Tibial artery (tissue), 4 donors: ENCODE measurements at regions not wholly inside any gene's neighbourhood (a gene's known extent, or its start where the extent isn't known, plus 50 kb on each side); places are given as distances from the start of the nearest gene placed in this dataset.
"Not testable (repeated sequence)": the region's sequence is repeated elsewhere in the genome, so short reads cannot be mapped to it uniquely, and the experiment has no call there.

Experiments used
- DNase-seq, 2 donors: peaks; one replicate each; pipeline ENCODE4 v3.0.0-alpha.2; 2019
- H3K27ac ChIP-seq, 2 donors: fragments of 200-600 bp; sonication (generic) in 1 of 2; 1 replicate in 1 of 2; 2 replicates in 1 of 2; pipeline ENCODE4 v1.5.1; 2018 to 2019; ENCODE audit warnings: mild to moderate bottlenecking in 1 of 2
- H3K27me3 ChIP-seq, 2 donors: fragments of 200-600 bp; sonication (generic) in 1 of 2; one replicate each; pipeline versions ENCODE4 v1.5.1 to v1.6.0; 2016 to 2019
- H3K36me3 ChIP-seq, 3 donors: fragments of 200-600 bp; sonication (generic) in 2 of 3; one replicate each; pipeline ENCODE4 v1.5.1; 2016 to 2019; ENCODE audit warnings: mild to moderate bottlenecking in 2 of 3
- H3K4me1 ChIP-seq, 4 donors: fragments of 200-600 bp; sonication (generic) in 2 of 4; 1 replicate in 3 of 4; 2 replicates in 1 of 4; pipeline ENCODE4 v1.5.1; 2016 to 2019
- H3K4me3 ChIP-seq, 2 donors: fragments of 200-600 bp; sonication (generic) in 1 of 2; 1 replicate in 1 of 2; 2 replicates in 1 of 2; pipeline ENCODE4 v1.5.1; 2018 to 2019; ENCODE audit warnings: mild to moderate bottlenecking in 2 of 2
- H3K9me3 ChIP-seq, 3 donors: fragments of 200-600 bp; sonication (generic) in 1 of 3; one replicate each; pipeline ENCODE4 v1.5.1; 2016 to 2019
- intact Hi-C: fragments of 100-400 bp; cut with DNase I; formaldehyde crosslinking; loops from one replicate; pipeline ENCODE4 v1.15.0; 2023; ENCODE audit warnings: low total_unique reads
- TF ChIP-seq, protein P1 (sequence below), 2 experiments: fragments of 200-600 bp in 1 of 2; fragments of 450-650 bp in 1 of 2; IDR thresholded peaks; one replicate each; pipeline ENCODE4 v1.5.1; 2017 to 2019; ENCODE audit warnings: antibody characterized with exemption in 2 of 2, mild to moderate bottlenecking in 1 of 2, moderate library complexity in 1 of 2

GRCh38 chrX:76643590-76643989 is 216.1 kb downstream of the MAGEE1 start:
- Histone ChIP-seq H3K36me3 (no peaks in the 10 kb centered on the region), H3K27ac (no peak overlapping the region), H3K9me3 (peaks cover 0 to 21% (median 16%) of the 10 kb centered on the region in 3 donors), H3K27me3 (no peaks in the 10 kb centered on the region), H3K4me1 (no peaks in the 10 kb centered on the region), H3K4me3 (no peak overlapping the region)
- intact Hi-C loops, result no loop called here
- DNase-seq, result no peak
- TF ChIP-seq, protein P1, sequence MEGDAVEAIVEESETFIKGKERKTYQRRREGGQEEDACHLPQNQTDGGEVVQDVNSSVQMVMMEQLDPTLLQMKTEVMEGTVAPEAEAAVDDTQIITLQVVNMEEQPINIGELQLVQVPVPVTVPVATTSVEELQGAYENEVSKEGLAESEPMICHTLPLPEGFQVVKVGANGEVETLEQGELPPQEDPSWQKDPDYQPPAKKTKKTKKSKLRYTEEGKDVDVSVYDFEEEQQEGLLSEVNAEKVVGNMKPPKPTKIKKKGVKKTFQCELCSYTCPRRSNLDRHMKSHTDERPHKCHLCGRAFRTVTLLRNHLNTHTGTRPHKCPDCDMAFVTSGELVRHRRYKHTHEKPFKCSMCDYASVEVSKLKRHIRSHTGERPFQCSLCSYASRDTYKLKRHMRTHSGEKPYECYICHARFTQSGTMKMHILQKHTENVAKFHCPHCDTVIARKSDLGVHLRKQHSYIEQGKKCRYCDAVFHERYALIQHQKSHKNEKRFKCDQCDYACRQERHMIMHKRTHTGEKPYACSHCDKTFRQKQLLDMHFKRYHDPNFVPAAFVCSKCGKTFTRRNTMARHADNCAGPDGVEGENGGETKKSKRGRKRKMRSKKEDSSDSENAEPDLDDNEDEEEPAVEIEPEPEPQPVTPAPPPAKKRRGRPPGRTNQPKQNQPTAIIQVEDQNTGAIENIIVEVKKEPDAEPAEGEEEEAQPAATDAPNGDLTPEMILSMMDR (IDR thresholded peaks at IDR 0.05), result no peak

- H3K4me1 ChIP-seq, H3K27me3 ChIP-seq, H3K9me3 ChIP-seq: not testable (repeated sequence)
Observed at GRCh38 chrX:76651369-76651768, 223.9 kb downstream of the MAGEE1 start.

GRCh38 chrX:76657499-76657898 is 230.0 kb downstream of the MAGEE1 start:
- no peak overlapping the region for H3K27ac ChIP-seq
- H3K4me1 ChIP-seq, result no peaks in the 10 kb centered on the region
- intact Hi-C loops, result no loop called here
- no peaks in the 10 kb centered on the region for H3K36me3 ChIP-seq
- TF ChIP-seq, protein P1 (IDR thresholded peaks at IDR 0.05), result no peak
- H3K4me3 ChIP-seq, result no peak overlapping the region
- H3K9me3 ChIP-seq, result peaks cover 0 to 4% (median 3%) of the 10 kb centered on the region in 3 donors
- DNase-seq, result no peak
- H3K27me3 ChIP-seq, result no peaks in the 10 kb centered on the region

More at GRCh38 chrX:76651369-76651768, 223.9 kb downstream of the MAGEE1 start:
- H3K27ac ChIP-seq, DNase-seq, intact Hi-C loops, H3K36me3 ChIP-seq, H3K4me3 ChIP-seq: not testable (repeated sequence)
